Testis (tissue), 2 donors: ENCODE measurements at regions not wholly inside any gene's neighbourhood (a gene's known extent, or its start where the extent isn't known, plus 50 kb on each side); places are given as distances from the start of the nearest gene placed in this dataset.

Experiments used
- DNase-seq: peaks from one replicate; pipeline ENCODE4 v3.0.0-alpha.2; 2019
- H3K27ac ChIP-seq, 2 donors: fragments of 200-600 bp; sonication (generic); one replicate each; pipeline ENCODE4 v1.5.1; 2019
- H3K27me3 ChIP-seq: fragments of 200-600 bp; sonication (generic); one replicate; pipeline ENCODE4 v1.5.1; 2019
- H3K36me3 ChIP-seq: fragments of 200-600 bp; sonication (generic); one replicate; pipeline ENCODE4 v1.5.1; 2017; ENCODE audit warnings: low read depth; ENCODE audit errors: missing control alignments
- H3K4me1 ChIP-seq: fragments of 200-600 bp; sonication (generic); one replicate; pipeline ENCODE4 v1.5.1; 2019
- H3K4me3 ChIP-seq, 2 donors: fragments of 200-600 bp; sonication (generic); one replicate each; pipeline ENCODE4 v1.5.1; 2017 to 2019
- H3K9me3 ChIP-seq: fragments of 200-600 bp; sonication (generic); one replicate; pipeline ENCODE4 v1.5.1; 2017
- CTCF ChIP-seq, 3 experiments: fragments of 450-650 bp in 2 of 3; fragments of 200-600 bp in 1 of 3; sonication (generic) in 1 of 3; IDR thresholded peaks; one replicate each; pipeline ENCODE4 v1.5.1; 2016 to 2019; ENCODE audit warnings: antibody characterized with exemption in 3 of 3, mild to moderate bottlenecking in 2 of 3, moderate library complexity in 1 of 3
- POLR2A ChIP-seq: fragments of 450-650 bp; IDR thresholded peaks from one replicate; pipeline ENCODE4 v1.6.1; 2017; ENCODE audit warnings: antibody characterized with exemption, mild to moderate bottlenecking, moderate library complexity
- WGBS, 2 donors: methylation state at CpG; one replicate each; pipeline ENCODE4 v1.1.5; 2018; 5-methylcytosine and 5-hydroxymethylcytosine counted together
- intact Hi-C: fragments of 100-400 bp; cut with DNase I; formaldehyde crosslinking; loops from one replicate; pipeline ENCODE4 v1.15.1; 2023; ENCODE audit warnings: low total_unique reads

GRCh38 chr1:29943034-29943433 lies 706.7 kb downstream of the PTPRU start:
- H3K27ac ChIP-seq: no peak overlapping the region
- H3K27me3 ChIP-seq: no peaks in the 10 kb centered on the region
- H3K9me3 ChIP-seq: no peaks in the 10 kb centered on the region
- H3K36me3 ChIP-seq: no peaks in the 10 kb centered on the region
- no peak overlapping the region for H3K4me3 ChIP-seq
- 81 to 89% methylated on average over 2 of the region's 2 CpGs for WGBS, 2 donors
- intact Hi-C loops: no loop called here
- H3K4me1 ChIP-seq: no peaks in the 10 kb centered on the region
- TF ChIP-seq CTCF (IDR thresholded peaks at IDR 0.05) (no peak), POLR2A (no peak)
- no peak for DNase-seq

GRCh38 chr1:29939079-29939478 lies 702.8 kb downstream of the PTPRU start:
- no peak for DNase-seq
- Histone ChIP-seq H3K27ac (no peak overlapping the region), H3K9me3 (no peaks in the 10 kb centered on the region), H3K27me3 (no peaks in the 10 kb centered on the region), H3K4me3 (no peak overlapping the region), H3K36me3 (no peaks in the 10 kb centered on the region), H3K4me1 (no peaks in the 10 kb centered on the region)
- WGBS, 2 donors: 63 to 83% methylated on average over 2 of the region's 2 CpGs
- intact Hi-C loops: no loop called here
- TF ChIP-seq CTCF (IDR thresholded peaks at IDR 0.05): no peak
- no peak for TF ChIP-seq POLR2A

- Histone ChIP-seq H3K9me3 (no peaks in the 10 kb centered on the region), H3K27ac (no peak overlapping the region), H3K4me1 (no peaks in the 10 kb centered on the region), H3K4me3 (no peak overlapping the region), H3K27me3 (no peaks in the 10 kb centered on the region), H3K36me3 (no peaks in the 10 kb centered on the region)
- 94 to 95% methylated on average over 1 of the region's 1 CpG for WGBS, 2 donors
- intact Hi-C loops: no loop called here
- TF ChIP-seq POLR2A: no peak
- TF ChIP-seq CTCF (IDR thresholded peaks at IDR 0.05): no peak
- no peak for DNase-seq
Measured at GRCh38 chr1:29937356-29937755, 701.0 kb downstream of the PTPRU start.

GRCh38 chr1:29936031-29936544 lies 699.8 kb downstream of the PTPRU start:
- no peaks in the 10 kb centered on the region for H3K9me3 ChIP-seq
- no peak for DNase-seq
- H3K27ac ChIP-seq: no peak overlapping the region
- H3K36me3 ChIP-seq: no peaks in the 10 kb centered on the region
- H3K4me3 ChIP-seq: no peak overlapping the region
- intact Hi-C loops: no loop called here
- H3K27me3 ChIP-seq: no peaks in the 10 kb centered on the region
- no peaks in the 10 kb centered on the region for H3K4me1 ChIP-seq
- TF ChIP-seq POLR2A (no peak), CTCF (IDR thresholded peaks at IDR 0.05) (no peak)
- WGBS, 2 donors: 76 to 85% methylated on average over 7 of the region's 7 CpGs

GRCh38 chr1:29934255-29934772 lies 698.0 kb downstream of the PTPRU start:
- no peak for DNase-seq
- Histone ChIP-seq H3K36me3 (no peaks in the 10 kb centered on the region), H3K9me3 (no peaks in the 10 kb centered on the region), H3K4me3 (no peak overlapping the region), H3K27ac (no peak overlapping the region), H3K27me3 (no peaks in the 10 kb centered on the region), H3K4me1 (no peaks in the 10 kb centered on the region)
- intact Hi-C loops: loop anchor here (5.0 kb wide), 1 partner anchor 528 kb away; no protein-coding TSS in a partner anchor
- TF ChIP-seq POLR2A (no peak), CTCF (IDR thresholded peaks at IDR 0.05) (no peak)
- WGBS, 2 donors: 91% methylated on average over 4 to 6 of the region's 6 CpGs
